AG09309 (cell line): ENCODE measurements at regions not wholly inside any gene's neighbourhood (a gene's known extent, or its start where the extent isn't known, plus 50 kb on each side); places are given as distances from the start of the nearest gene placed in this dataset.

Experiments
- DNase-seq: peaks from one replicate; pipeline ENCODE4 v3.0.0-alpha.2; 2010; ENCODE audit warnings: low read depth
- H3K4me3 ChIP-seq: 2 replicates; pipeline ENCODE4 v1.5.1; 2011; ENCODE audit warnings: mild to moderate bottlenecking, low read depth, low read length, moderate library complexity; ENCODE audit not compliant: control insufficient read depth
- TF ChIP-seq, protein P1 (sequence below): IDR thresholded peaks from 2 replicates; pipeline ENCODE4 v1.5.1; 2011; ENCODE audit warnings: mild to moderate bottlenecking, low read depth, low read length, inconsistent platforms; ENCODE audit not compliant: insufficient read depth, control insufficient read depth; ENCODE audit errors: missing control alignments

DNA sequence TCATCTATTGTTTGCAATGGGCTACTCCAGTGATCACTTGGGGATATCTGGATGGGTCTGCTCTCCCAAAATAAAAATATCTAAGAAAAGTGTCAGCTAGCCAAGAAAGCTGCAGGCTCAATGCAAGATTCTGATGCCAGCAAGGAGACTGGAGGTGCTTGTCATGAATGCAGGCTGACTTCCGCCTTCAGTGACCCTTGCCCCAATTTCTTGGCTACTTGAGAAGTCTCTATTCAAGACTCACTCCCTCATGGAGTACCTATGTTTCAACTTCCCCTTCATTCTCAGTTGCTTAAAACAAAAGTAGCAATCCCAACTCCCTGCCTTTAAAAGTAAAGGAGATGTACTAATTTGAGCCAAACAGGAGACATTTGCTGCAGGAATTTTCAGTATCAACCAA lies 123.9 kb downstream of the GPR65 start:
- DNase-seq, result no peak
- TF ChIP-seq, protein P1, sequence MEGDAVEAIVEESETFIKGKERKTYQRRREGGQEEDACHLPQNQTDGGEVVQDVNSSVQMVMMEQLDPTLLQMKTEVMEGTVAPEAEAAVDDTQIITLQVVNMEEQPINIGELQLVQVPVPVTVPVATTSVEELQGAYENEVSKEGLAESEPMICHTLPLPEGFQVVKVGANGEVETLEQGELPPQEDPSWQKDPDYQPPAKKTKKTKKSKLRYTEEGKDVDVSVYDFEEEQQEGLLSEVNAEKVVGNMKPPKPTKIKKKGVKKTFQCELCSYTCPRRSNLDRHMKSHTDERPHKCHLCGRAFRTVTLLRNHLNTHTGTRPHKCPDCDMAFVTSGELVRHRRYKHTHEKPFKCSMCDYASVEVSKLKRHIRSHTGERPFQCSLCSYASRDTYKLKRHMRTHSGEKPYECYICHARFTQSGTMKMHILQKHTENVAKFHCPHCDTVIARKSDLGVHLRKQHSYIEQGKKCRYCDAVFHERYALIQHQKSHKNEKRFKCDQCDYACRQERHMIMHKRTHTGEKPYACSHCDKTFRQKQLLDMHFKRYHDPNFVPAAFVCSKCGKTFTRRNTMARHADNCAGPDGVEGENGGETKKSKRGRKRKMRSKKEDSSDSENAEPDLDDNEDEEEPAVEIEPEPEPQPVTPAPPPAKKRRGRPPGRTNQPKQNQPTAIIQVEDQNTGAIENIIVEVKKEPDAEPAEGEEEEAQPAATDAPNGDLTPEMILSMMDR, result no peak
- no peak overlapping the region for H3K4me3 ChIP-seq

DNA sequence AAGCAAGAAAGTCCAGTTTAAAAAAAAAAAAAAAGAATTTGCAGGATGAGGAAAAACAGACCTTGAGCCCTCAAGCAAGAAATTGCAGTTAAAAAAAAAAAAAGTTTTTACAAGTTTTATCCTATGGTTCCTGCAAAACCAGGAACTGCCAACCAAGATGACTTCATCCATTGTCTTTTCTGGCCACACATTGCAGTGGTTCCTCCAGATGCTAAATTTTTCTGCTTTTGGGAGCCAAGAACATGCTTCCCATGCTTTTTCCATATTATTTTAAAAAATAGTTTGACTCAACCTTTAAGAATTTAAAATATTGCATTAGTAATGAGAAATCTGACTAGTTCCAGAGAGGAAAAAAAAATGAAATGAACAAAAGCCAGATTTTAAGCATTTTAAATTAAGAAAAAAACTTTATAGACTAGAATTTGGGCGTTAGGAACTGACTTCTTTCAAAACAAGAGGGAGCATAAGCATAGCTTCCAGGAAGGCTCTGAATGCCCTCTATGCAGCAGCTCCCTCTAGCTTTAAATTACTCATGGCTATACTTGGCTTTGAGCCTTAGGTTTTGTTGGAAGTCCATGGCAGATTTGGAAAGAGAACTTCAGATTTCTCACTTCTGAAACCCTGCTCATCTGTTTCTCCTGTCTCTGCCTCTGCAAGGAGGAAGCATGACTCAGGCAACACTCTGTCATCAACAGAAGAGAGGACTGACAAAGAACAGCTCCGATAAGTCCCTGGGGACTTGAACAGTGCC lies 124.5 kb downstream of the GPR65 start:
- no peak overlapping the region for H3K4me3 ChIP-seq
- DNase-seq, result peak; percentile 40
- TF ChIP-seq, protein P1, result no peak

DNA sequence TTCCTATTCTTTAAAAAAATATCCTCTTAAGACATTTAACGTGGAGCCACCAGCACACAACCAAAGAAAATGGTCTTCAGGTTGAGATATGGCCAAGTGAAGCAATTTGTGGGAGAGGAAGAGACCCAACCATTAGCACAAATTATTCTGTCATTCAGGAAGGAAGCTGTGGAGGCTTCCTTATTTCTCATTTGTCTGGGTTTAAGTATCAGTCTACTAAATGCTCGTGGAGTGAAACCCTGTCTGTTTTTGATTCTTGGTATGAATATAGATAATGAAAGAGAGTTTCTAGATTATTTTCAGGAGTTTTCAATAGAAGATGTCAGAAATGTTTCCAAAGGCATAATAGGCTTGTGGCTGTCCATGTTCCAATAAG lies 125.1 kb downstream of the GPR65 start:
- DNase-seq, result no peak
- TF ChIP-seq, protein P1, result no peak
- no peak overlapping the region for H3K4me3 ChIP-seq
